Activated T-cell treated with anti-CD3 and anti-CD28 coated beads, Interleukin-2, amount 50 U/mL, for 72 hours (primary cell): ENCODE measurements at regions not wholly inside any gene's neighbourhood (a gene's known extent, or its start where the extent isn't known, plus 50 kb on each side); places are given as distances from the start of the nearest gene placed in this dataset.

Experiments used
- ATAC-seq, 2 donors: fragments of 150-1000 bp; cut with Tn5 transposase; replicated peaks in 1 of 2; 2 replicates each; pipeline ENCODE4 v1.10.0; 2021; ENCODE audit warnings: moderate library complexity in 2 of 2, mild to moderate bottlenecking in 1 of 2
- DNase-seq, 2 donors: peaks; one replicate each; pipeline ENCODE4 v3.0.0; 2021 to 2022; ENCODE audit warnings: mixed read lengths in 1 of 2
- H3K27ac Mint-ChIP-seq: one replicate; pipeline ENCODE4 v1.8.0; 2022; ENCODE audit warnings: mild to moderate bottlenecking, moderate library complexity, mixed read lengths
- H3K27me3 Mint-ChIP-seq: one replicate; pipeline ENCODE4 v1.8.0; 2022; ENCODE audit warnings: low read depth, mixed read lengths
- H3K36me3 Mint-ChIP-seq, 2 donors: one replicate each; pipeline ENCODE4 v1.8.0; 2022; ENCODE audit warnings: mixed read lengths in 2 of 2, mild to moderate bottlenecking in 1 of 2; ENCODE audit not compliant: insufficient read depth in 2 of 2
- H3K4me1 Mint-ChIP-seq: one replicate; pipeline ENCODE4 v1.8.0; 2022; ENCODE audit warnings: low read depth, mixed read lengths
- H3K4me3 Mint-ChIP-seq, 2 donors: one replicate each; pipeline ENCODE4 v1.8.0; 2022; ENCODE audit warnings: mild to moderate bottlenecking in 2 of 2, mixed read lengths in 2 of 2, moderate library complexity in 2 of 2
- H3K9me3 Mint-ChIP-seq, 2 donors: one replicate each; pipeline ENCODE4 v1.8.0; 2022; ENCODE audit warnings: mixed read lengths in 2 of 2

DNA sequence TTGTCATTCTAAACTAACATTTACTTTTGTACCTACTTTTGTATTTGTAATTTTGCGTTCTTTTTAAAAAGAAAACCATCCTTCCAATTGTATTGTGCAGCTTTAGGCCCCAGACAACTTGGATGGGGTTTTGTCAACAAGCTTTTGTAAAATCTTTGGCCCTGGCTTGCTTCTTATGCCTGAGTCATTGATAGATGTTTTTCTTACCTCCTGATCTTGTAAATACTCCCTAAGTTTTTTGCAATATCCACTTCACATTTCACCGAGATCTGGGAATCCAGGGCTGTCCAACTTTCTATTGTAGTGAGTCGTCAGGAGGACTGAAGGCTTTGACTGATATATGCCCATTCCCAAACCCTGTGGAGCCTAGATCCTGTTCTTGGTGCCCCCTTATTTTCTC, 126.9 kb upstream of the GUCY1A1 start:
- ATAC-seq (no peak), DNase-seq (no peak)
- Mint-ChIP-seq H3K9me3 (no peaks in the 10 kb centered on the region), H3K36me3 (no peaks in the 10 kb centered on the region), H3K4me3 (no peak overlapping the region), H3K27ac (no peak overlapping the region), H3K4me1 (no peaks in the 10 kb centered on the region), H3K27me3 (no peaks in the 10 kb centered on the region)

DNA sequence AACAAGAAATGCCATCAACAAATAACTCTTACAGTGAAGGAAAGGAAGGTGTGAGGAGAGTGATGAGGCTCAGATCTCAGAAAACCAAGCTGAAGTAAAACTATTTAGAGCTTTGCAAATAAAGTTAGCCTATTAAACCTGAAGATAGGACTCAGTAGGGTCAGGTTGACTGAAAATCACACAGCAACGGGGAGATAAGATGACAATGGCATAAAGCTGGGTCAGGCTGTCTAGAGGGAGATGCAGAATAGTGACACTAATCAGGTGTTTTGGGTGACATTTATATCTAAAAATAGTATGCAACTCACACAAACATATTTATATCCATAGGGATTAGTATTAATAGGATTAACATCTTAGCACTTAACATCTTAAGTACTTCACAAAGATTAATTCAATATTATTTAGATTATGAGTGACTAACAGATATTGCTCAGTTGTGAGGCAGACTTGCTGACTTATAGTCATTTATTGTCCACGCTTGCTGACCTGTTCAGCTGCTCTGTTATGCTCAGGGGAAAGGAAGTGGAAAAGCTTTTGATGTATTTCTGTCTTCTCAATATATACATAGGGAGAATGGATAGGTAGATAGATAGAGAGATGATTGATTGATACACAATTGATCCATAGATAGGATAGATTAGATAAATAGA, 130.7 kb upstream of the GUCY1A1 start:
- Mint-ChIP-seq H3K4me1 (no peaks in the 10 kb centered on the region), H3K27me3 (no peaks in the 10 kb centered on the region), H3K9me3 (no peaks in the 10 kb centered on the region), H3K4me3 (no peak overlapping the region), H3K27ac (no peak overlapping the region), H3K36me3 (no peaks in the 10 kb centered on the region)
- no peak for DNase-seq
- no peak for ATAC-seq

DNA sequence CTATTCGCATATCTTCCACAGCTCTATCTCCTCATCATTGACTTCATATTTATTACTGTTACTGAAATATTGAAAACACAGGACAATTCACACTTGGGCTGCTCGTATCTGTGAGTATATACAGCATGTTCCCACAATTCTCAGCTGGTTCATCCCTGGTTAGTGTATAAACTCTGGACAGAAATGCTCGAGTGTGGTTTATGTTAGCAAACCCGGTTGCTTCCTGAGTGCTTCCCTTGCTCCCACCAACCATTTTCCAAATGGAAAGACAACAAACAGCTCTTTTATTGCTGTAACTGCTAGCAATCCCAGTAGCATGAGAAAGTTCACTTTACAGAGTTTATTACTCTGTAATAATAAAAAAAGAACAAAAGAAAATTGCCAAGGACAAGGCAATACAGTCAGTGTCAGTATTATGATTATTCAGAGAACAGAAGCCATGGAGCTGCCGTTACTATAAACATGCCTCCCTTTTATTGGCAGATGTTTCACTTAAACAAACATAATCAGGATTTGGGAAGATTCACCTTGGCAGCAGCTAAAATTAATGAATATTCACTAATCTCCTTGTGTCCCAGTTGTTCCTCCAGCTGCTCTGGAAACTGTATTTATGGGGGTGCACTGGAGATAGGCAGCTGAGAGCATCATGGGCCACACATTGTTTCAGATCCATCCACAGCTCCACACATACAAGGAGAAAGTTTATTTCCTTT, 134.1 kb upstream of the GUCY1A1 start:
- no peak for ATAC-seq
- no peak overlapping the region for H3K4me3 Mint-ChIP-seq
- no peaks in the 10 kb centered on the region for H3K27me3 Mint-ChIP-seq

GRCh38 chr4:155530857-155531256, 135.8 kb upstream of the GUCY1A1 start:
- Mint-ChIP-seq H3K4me1 (no peaks in the 10 kb centered on the region), H3K4me3 (no peak overlapping the region), H3K27me3 (no peaks in the 10 kb centered on the region), H3K36me3 (no peaks in the 10 kb centered on the region), H3K9me3 (no peaks in the 10 kb centered on the region), H3K27ac (no peak overlapping the region)
- DNase-seq: no peak
- ATAC-seq: no peak

More for the DNA sequence above, 134.1 kb upstream of the GUCY1A1 start:
- no peak for DNase-seq
- no peaks in the 10 kb centered on the region for H3K4me1 Mint-ChIP-seq
- no peak overlapping the region for H3K27ac Mint-ChIP-seq
- H3K9me3 Mint-ChIP-seq: no peaks in the 10 kb centered on the region
- H3K36me3 Mint-ChIP-seq: no peaks in the 10 kb centered on the region

DNA sequence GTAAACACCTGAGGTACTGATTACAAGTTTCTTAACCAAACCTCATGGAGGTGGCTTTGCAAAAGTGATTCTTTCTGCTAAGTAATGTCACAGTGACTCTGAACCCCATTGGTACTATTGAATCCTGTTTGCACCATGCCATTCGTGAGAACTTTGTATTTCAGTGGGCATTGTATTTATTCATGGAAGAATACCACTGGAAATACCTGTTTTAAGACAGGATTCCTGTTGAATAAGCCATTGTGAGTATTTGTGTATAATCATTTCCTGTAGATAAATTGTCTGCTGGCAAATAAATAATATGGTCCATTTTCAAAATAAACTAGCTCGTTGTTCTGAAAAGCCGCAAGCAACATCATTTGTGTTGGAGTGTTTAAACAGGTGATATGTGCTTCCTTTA, 136.4 kb upstream of the GUCY1A1 start:
- Mint-ChIP-seq H3K27me3 (no peaks in the 10 kb centered on the region), H3K9me3 (no peaks in the 10 kb centered on the region), H3K4me1 (no peaks in the 10 kb centered on the region), H3K4me3 (no peak overlapping the region), H3K27ac (no peak overlapping the region), H3K36me3 (no peaks in the 10 kb centered on the region)
- ATAC-seq (no peak), DNase-seq (no peak)

DNA sequence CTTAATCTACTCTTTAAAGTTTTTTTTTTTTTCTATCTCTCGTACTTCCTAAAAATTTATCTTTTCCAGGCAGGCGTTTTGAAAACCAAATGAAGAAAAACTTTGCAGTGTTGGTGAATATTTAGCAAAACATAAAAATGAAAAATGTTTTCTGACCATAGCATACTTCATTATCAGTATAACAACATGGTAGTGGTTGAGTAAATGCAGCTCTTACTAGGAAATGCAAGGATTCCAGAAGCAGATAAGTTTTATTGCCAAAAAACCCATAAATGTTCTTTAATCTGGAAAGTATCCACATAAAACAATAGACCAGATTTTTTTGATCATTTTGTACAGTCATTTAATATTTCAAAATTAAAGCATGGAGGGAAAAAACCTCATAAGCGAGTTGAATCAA, 136.9 kb upstream of the GUCY1A1 start:
- Mint-ChIP-seq H3K4me1 (no peaks in the 10 kb centered on the region), H3K4me3 (no peak overlapping the region), H3K27ac (no peak overlapping the region), H3K9me3 (no peaks in the 10 kb centered on the region), H3K27me3 (peaks cover 5% of the 10 kb centered on the region), H3K36me3 (no peaks in the 10 kb centered on the region)
- ATAC-seq (no peak), DNase-seq (no peak)

GRCh38 chr4:155529272-155529671, 137.4 kb upstream of the GUCY1A1 start:
- Mint-ChIP-seq H3K36me3 (no peaks in the 10 kb centered on the region), H3K9me3 (no peaks in the 10 kb centered on the region), H3K27ac (no peak overlapping the region), H3K4me3 (no peak overlapping the region), H3K4me1 (no peaks in the 10 kb centered on the region), H3K27me3 (peaks cover 10% of the 10 kb centered on the region)
- ATAC-seq: no peak
- no peak for DNase-seq

DNA sequence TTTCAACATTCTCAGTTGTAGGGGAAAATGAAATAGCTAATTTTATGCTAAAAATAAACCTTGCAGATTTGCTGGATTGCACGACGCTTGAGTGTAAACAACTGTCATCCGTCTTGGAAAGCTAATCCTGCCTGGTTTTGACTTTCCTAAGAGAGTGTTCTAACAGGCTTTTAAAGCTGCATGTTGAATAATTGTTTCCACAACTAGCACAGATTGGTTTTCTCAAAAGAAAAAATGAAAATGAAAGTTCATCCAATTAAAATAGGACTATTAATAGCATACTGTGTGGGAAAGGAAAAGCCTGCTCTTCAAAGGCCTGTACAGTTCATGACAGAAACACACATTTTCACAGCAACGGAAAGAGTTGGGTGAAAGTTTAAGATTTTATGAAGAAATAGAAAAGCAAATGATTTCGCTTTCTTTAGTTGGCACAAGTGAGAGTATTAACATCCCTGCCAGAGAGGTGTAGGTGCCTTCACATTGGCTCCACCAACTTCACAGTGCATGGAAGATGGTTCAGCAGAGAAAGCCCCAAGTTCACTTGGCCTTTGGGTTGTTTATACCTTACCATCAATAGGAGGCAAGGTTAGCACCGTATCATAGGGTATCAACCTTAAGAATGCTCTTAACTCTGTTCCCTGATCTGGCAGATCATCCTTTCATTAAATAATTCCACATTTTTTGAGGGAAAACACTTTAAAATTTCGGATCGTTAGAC, 140.0 kb upstream of the GUCY1A1 start:
- Mint-ChIP-seq H3K36me3 (peaks cover 0 to 3% of the 10 kb centered on the region in 2 donors), H3K27me3 (peaks cover 10% of the 10 kb centered on the region), H3K4me3 (no peak overlapping the region), H3K4me1 (no peaks in the 10 kb centered on the region), H3K9me3 (peaks cover 0 to 2% of the 10 kb centered on the region in 2 donors), H3K27ac (no peak overlapping the region)
- ATAC-seq (no peak), DNase-seq (no peak)

DNA sequence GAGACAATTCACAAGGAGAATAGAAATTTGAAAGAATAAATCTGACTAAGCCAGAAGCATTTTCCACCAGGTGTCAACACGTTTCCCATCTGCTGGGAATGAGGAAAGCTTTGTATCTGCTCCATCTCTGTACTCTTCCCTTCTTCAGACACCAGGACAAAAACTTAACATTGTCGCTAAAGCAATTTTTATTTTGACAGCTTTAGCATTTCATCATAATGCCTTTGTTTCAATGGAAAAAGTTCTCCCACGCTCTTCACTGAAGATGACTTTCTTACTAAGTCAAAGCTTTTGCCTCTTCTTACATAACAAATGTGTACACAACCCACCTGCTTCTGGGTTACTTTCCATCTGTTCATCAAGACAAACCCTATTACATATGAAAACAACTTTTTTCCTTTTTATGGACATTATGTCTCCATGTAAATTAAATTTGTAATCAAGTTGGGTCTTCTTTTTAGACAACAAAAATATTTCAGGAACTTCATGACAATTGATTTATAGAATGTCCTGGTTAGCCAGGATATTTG, 141.7 kb upstream of the GUCY1A1 start:
- Mint-ChIP-seq H3K4me3 (no peak overlapping the region), H3K36me3 (peaks cover 2 to 5% of the 10 kb centered on the region in 2 donors), H3K9me3 (peaks cover 2 to 3% of the 10 kb centered on the region in 2 donors), H3K27ac (no peak overlapping the region), H3K4me1 (no peaks in the 10 kb centered on the region), H3K27me3 (peaks cover 10% of the 10 kb centered on the region)
- ATAC-seq (no peak), DNase-seq (no peak)

GRCh38 chr4:155523358-155523757, 143.3 kb upstream of the GUCY1A1 start:
- peaks cover 2 to 5% of the 10 kb centered on the region in 2 donors for H3K36me3 Mint-ChIP-seq
- H3K27me3 Mint-ChIP-seq: peaks cover 10% of the 10 kb centered on the region
- H3K27ac Mint-ChIP-seq: no peak overlapping the region
- no peak for DNase-seq
- H3K9me3 Mint-ChIP-seq: peaks cover 2 to 3% of the 10 kb centered on the region in 2 donors
- no peak for ATAC-seq
- H3K4me1 Mint-ChIP-seq: no peaks in the 10 kb centered on the region
- no peak overlapping the region for H3K4me3 Mint-ChIP-seq

DNA sequence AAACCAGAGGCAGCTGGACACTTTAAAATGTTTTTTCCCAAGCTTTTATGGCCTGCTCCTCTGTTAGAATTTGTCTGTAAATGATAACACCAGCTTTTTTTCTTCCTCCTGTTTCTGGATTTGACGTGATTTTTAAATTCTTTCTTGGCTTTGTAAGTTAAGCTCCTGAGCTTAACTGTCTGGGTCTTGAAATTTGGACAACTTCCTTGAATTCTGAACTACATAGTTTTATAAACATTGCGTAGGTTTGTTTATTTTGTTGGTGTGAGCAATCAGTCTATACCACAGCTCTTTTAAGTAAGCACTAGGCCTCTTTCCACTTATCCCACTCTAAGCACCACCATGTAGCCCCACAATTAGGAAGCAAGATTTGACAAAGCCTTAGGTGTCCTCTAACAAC, 144.4 kb upstream of the GUCY1A1 start:
- no peak for DNase-seq
- no peak overlapping the region for H3K4me3 Mint-ChIP-seq
- peaks cover 2 to 3% of the 10 kb centered on the region in 2 donors for H3K9me3 Mint-ChIP-seq
- no peak overlapping the region for H3K27ac Mint-ChIP-seq
- no peaks in the 10 kb centered on the region for H3K4me1 Mint-ChIP-seq
- H3K36me3 Mint-ChIP-seq: peaks cover 2 to 5% of the 10 kb centered on the region in 2 donors
- peaks cover 15% of the 10 kb centered on the region for H3K27me3 Mint-ChIP-seq
- no peak for ATAC-seq

GRCh38 chr4:155521382-155521781, 144.6 kb upstream of the MAP9 start:
- ATAC-seq (no peak), DNase-seq (no peak)
- Mint-ChIP-seq H3K36me3 (peaks cover 2 to 5% of the 10 kb centered on the region in 2 donors), H3K4me3 (no peak overlapping the region), H3K9me3 (peaks cover 2 to 3% of the 10 kb centered on the region in 2 donors), H3K27ac (no peak overlapping the region), H3K27me3 (peaks cover 19% of the 10 kb centered on the region), H3K4me1 (no peaks in the 10 kb centered on the region)

DNA sequence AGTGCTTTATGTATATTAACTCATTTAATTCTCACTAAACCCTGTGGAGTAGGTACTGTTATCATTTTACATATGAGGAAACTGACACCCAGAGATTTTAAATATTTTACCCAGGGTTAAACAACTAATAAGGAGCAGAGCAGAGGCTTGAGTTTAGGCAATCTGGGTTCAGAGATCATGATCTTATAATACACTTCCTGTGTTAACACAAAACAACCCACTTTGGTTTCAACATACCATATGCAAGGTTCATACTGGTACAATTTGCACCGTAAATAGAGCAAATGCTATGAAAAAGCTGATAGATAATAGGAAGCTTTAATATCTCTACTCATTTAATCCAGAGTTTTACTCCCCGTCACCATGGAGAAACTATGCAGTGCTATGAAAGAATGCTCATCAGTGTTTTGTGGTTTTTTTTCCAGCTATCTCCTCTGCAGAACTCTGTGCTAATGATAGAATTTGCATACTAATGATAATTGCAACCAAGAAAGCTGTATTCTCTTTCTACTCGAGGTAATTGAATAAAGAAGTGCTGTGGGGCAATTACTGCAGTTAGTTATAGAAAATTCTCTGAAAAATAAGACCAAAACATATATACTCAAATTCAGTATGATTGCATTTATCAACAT, 138.8 kb upstream of the MAP9 start:
- DNase-seq: no peak
- no peak for ATAC-seq
- no peaks in the 10 kb centered on the region for H3K9me3 Mint-ChIP-seq
- H3K36me3 Mint-ChIP-seq: no peaks in the 10 kb centered on the region
- H3K27ac Mint-ChIP-seq: no peak overlapping the region
- no peak overlapping the region for H3K4me3 Mint-ChIP-seq
- H3K4me1 Mint-ChIP-seq: peaks cover 8% of the 10 kb centered on the region
- peaks cover 25% of the 10 kb centered on the region for H3K27me3 Mint-ChIP-seq
